IMR-90 (cell line): ENCODE measurements at regions not wholly inside any gene's neighbourhood (a gene's known extent, or its start where the extent isn't known, plus 50 kb on each side); places are given as distances from the start of the nearest gene placed in this dataset.
"Not testable (repeated sequence)": the region's sequence is repeated elsewhere in the genome, so short reads cannot be mapped to it uniquely, and the experiment has no call there.

ENCODE experiments used
- ATAC-seq: fragments of 200-7000 bp; cut with Tn5 transposase; 2 replicates; pipeline ENCODE4 v1.9.1; 2020; ENCODE audit warnings: low read depth, mild to moderate bottlenecking, moderate library complexity
- BruUV-seq: library from RNA; stranded (reverse); fragments of 400-500 nt; replicated peaks from 2 replicates; lab custom pipeline; 2021; lab: Mats Ljungman, UMichigan
- CTCF ChIA-PET: fragments of 300-600 bp; formaldehyde crosslinking; extraction: SDS; loops from one replicate; lab custom pipeline; 2021; ENCODE audit warnings: antibody characterized with exemption; lab: Yijun Ruan, JAX
- POLR2A ChIA-PET: fragments of 300-600 bp; sonication (Branson Sonifier 250); formaldehyde crosslinking; loops from one replicate; lab custom pipeline; 2022; ENCODE audit warnings: antibody characterized with exemption; ENCODE audit not compliant: unreplicated experiment; lab: Charles Lee
- DNase-seq: peaks from one replicate; pipeline ENCODE4 v3.0.0; 2013
- H2AFZ ChIP-seq: replicated peaks from 2 replicates; pipeline ENCODE3; 2013; ENCODE audit warnings: low read length, mild to moderate bottlenecking; ENCODE audit not compliant: poor library complexity
- H2AK5ac ChIP-seq: 2 replicates; pipeline ENCODE4 v1.6.1; 2013; ENCODE audit warnings: low read depth, low read length, inconsistent platforms
- H2AK9ac ChIP-seq: replicated peaks from 2 replicates; pipeline ENCODE3; 2013; ENCODE audit warnings: mild to moderate bottlenecking, low read depth, low read length, moderate library complexity; ENCODE audit not compliant: poor library complexity
- H2BK120ac ChIP-seq: 2 replicates; pipeline ENCODE4 v1.6.1; 2013; ENCODE audit warnings: low read depth, low read length, inconsistent platforms
- H2BK15ac ChIP-seq: 3 replicates; pipeline ENCODE4 v1.6.1; 2013; ENCODE audit warnings: low read depth, low read length, inconsistent platforms
- H2BK20ac ChIP-seq: 2 replicates; pipeline ENCODE4 v1.6.1; 2013; ENCODE audit warnings: low read depth, mild to moderate bottlenecking, inconsistent platforms, low read length, moderate library complexity
- H2BK5ac ChIP-seq: 2 replicates; pipeline ENCODE4 v1.6.1; 2013; ENCODE audit warnings: mild to moderate bottlenecking, low read depth, low read length, inconsistent platforms; ENCODE audit not compliant: poor library complexity, severe bottlenecking
- H3K14ac ChIP-seq: replicated peaks from 2 replicates; pipeline ENCODE4 v1.6.1; 2013; ENCODE audit warnings: low read depth, low read length, inconsistent platforms
- H3K18ac ChIP-seq: 2 replicates; pipeline ENCODE4 v1.6.1; 2013; ENCODE audit warnings: low read depth, low read length, control low read depth
- H3K23ac ChIP-seq: 2 replicates; pipeline ENCODE4 v1.6.1; 2013; ENCODE audit warnings: low read depth, low read length, inconsistent platforms
- H3K27ac ChIP-seq: 2 replicates; pipeline ENCODE4 v1.5.1; 2013; ENCODE audit warnings: mild to moderate bottlenecking, control low read depth, low read length; ENCODE audit not compliant: insufficient read depth
- H3K27me3 ChIP-seq: 2 replicates; pipeline ENCODE4 v1.6.1; 2013; ENCODE audit warnings: low read length; ENCODE audit not compliant: control insufficient read depth, insufficient read depth
- H3K36me3 ChIP-seq: 2 replicates; pipeline ENCODE4 v1.6.1; 2013; ENCODE audit warnings: low read length, mixed read lengths; ENCODE audit not compliant: control insufficient read depth, insufficient read depth
- H3K4ac ChIP-seq: 2 replicates; pipeline ENCODE4 v1.6.1; 2013; ENCODE audit warnings: low read depth, low read length, inconsistent platforms
- H3K4me1 ChIP-seq: 2 replicates; pipeline ENCODE4 v1.6.1; 2013; ENCODE audit warnings: low read length, mixed read lengths; ENCODE audit not compliant: control insufficient read depth, insufficient read depth
- H3K4me2 ChIP-seq: 2 replicates; pipeline ENCODE4 v1.6.1; 2013; ENCODE audit warnings: low read depth, mild to moderate bottlenecking, control low read depth, low read length, moderate library complexity
- H3K4me3 ChIP-seq: 2 replicates; pipeline ENCODE4 v1.5.1; 2013; ENCODE audit warnings: low read depth, mild to moderate bottlenecking, control low read depth, low read length, moderate library complexity; ENCODE audit not compliant: insufficient read depth
- H3K56ac ChIP-seq: 2 replicates; pipeline ENCODE4 v1.6.1; 2013; ENCODE audit warnings: low read length, inconsistent platforms; ENCODE audit not compliant: insufficient read depth; ENCODE audit errors: extremely low read depth
- H3K79me1 ChIP-seq, 2 experiments: 2 replicates each; pipeline ENCODE4 v1.6.1; 2013; ENCODE audit warnings: low read length in 2 of 2, inconsistent platforms in 1 of 2, low read depth in 1 of 2
- H3K9ac ChIP-seq: 2 replicates; pipeline ENCODE4 v1.6.1; 2013; ENCODE audit warnings: low read depth, low read length, control low read depth
- H3K9me1 ChIP-seq: 2 replicates; pipeline ENCODE4 v1.6.1; 2013; ENCODE audit warnings: low read length, inconsistent platforms; ENCODE audit not compliant: insufficient read depth
- H3K9me3 ChIP-seq: 2 replicates; pipeline ENCODE4 v1.6.1; 2013; ENCODE audit warnings: low read length; ENCODE audit not compliant: control insufficient read depth, insufficient read depth
- H4K20me1 ChIP-seq: 2 replicates; pipeline ENCODE4 v1.6.1; 2013; ENCODE audit warnings: low read length, inconsistent platforms; ENCODE audit not compliant: insufficient read depth
- H4K5ac ChIP-seq: 2 replicates; pipeline ENCODE4 v1.6.1; 2013; ENCODE audit warnings: mild to moderate bottlenecking, low read depth, low read length, control low read depth
- H4K8ac ChIP-seq, 2 experiments: 2 replicates each; pipeline ENCODE4 v1.6.1; 2013; ENCODE audit warnings: low read depth in 2 of 2, low read length in 2 of 2, control low read depth in 1 of 2, inconsistent platforms in 1 of 2
- H4K91ac ChIP-seq: 2 replicates; pipeline ENCODE4 v1.6.1; 2013; ENCODE audit warnings: low read depth, low read length, inconsistent platforms; ENCODE audit not compliant: insufficient read depth
- WGBS, 2 experiments: methylation state at CpG; one replicate each; pipeline versions ENCODE4 v1.1.5 to v1.1.7; 2013; ENCODE audit warnings: missing lambda C conversion rate in 2 of 2; ENCODE audit not compliant: insufficient read length in 1 of 2; ENCODE audit errors: extremely low coverage in 2 of 2; 5-methylcytosine and 5-hydroxymethylcytosine counted together
- dilution Hi-C: fragments of 300-500 bp; cut with HindIII; formaldehyde crosslinking; loops from one replicate; pipeline ENCODE4 v1.14.3; 2018; ENCODE audit warnings: low sequenced_read_pairs; ENCODE audit not compliant: unreplicated experiment
- in situ Hi-C: fragments of 300-500 bp; cut with MboI; formaldehyde crosslinking; loops from 3 replicates; pipeline ENCODE4 v1.14.3; 2019; ENCODE audit warnings: low sequenced_read_pairs, inconsistent platforms, mixed read lengths
- intact Hi-C: fragments of 100-400 bp; cut with micrococcal nuclease; formaldehyde crosslinking; loops from 2 replicates; pipeline ENCODE4 v1.10.0; 2022

DNA sequence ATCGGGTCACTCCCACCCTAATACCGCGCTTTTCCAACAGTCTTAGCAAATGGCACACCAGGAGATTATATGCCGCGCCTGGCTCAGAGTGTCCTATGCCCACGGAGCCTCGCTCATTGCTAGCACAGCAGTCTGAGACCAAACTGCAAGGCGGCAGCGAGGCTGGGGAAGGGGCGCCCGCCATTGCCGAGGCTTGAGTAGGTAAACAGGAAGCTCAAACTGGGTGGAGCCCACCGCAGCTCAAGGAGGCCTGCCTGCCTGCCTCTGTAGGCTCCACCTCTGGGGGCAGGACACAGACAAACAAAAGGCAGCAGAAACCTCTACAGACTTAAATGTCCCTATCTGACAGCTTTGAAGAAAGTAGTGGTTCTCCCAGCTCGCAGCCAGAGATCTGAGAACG, 336.7 kb downstream of the CBLL2 start:
- 87% methylated on average over 3 of the region's 15 CpGs; no CpG with 5 or more reads in 1 of the 2 experiments for WGBS, 2 experiments
- H4K20me1 ChIP-seq, H3K14ac ChIP-seq, ATAC-seq, H2AK5ac ChIP-seq, H2BK5ac ChIP-seq, dilution Hi-C loops, H3K23ac ChIP-seq, H3K27ac ChIP-seq, intact Hi-C loops, H3K79me1 ChIP-seq, H3K9me3 ChIP-seq, H2BK120ac ChIP-seq, BruUV-seq, H3K9ac ChIP-seq, H3K36me3 ChIP-seq, H4K91ac ChIP-seq, H3K4ac ChIP-seq, H3K18ac ChIP-seq, H3K4me1 ChIP-seq, H2BK15ac ChIP-seq, POLR2A ChIA-PET, H2BK20ac ChIP-seq, H3K56ac ChIP-seq, H4K8ac ChIP-seq, H3K9me1 ChIP-seq, H2AK9ac ChIP-seq, in situ Hi-C loops, H3K4me3 ChIP-seq, CTCF ChIA-PET, DNase-seq, H4K5ac ChIP-seq, H3K4me2 ChIP-seq, H2AFZ ChIP-seq, H3K27me3 ChIP-seq: not testable (repeated sequence)
